GM23248 (cell line): ENCODE measurements at regions not wholly inside any gene's neighbourhood (a gene's known extent, or its start where the extent isn't known, plus 50 kb on each side); places are given as distances from the start of the nearest gene placed in this dataset.

Source experiments
- EZH2 ChIP-seq: fragments of 200-600 bp; sonication (generic); IDR thresholded peaks from 2 replicates; pipeline ENCODE4 v1.6.1; 2018; ENCODE audit warnings: antibody characterized with exemption, mild to moderate bottlenecking; ENCODE audit not compliant: insufficient read depth, poor library complexity, severe bottlenecking
- EZH2phosphoT487 ChIP-seq: fragments of 200-600 bp; sonication (generic); IDR thresholded peaks from 2 replicates; pipeline ENCODE4 v1.6.1; 2018; ENCODE audit warnings: antibody characterized with exemption, moderate library complexity, mild to moderate bottlenecking, low read depth; ENCODE audit not compliant: insufficient read depth

GRCh38 chrX:7247346-7247745 is 99.4 kb upstream of the PUDP start:
- TF ChIP-seq EZH2 = no peak
- no peak for TF ChIP-seq EZH2phosphoT487
